ENCODE measurements at regions not wholly inside any gene's neighbourhood (a gene's known extent, or its start where the extent isn't known, plus 50 kb on each side); places are given as distances from the start of the nearest gene placed in this dataset.

GRCh38 chr14:83384253-83384652 is 1850.6 kb upstream of the SEL1L start:
- WGBS, 2 donors, result 71 to 75% methylated on average over 3 of the region's 3 CpGs
- H3K4me3 ChIP-seq, result no peak overlapping the region
- intact Hi-C loops (cut with DNase I), result no loop called here
- H3K9me3 ChIP-seq, result no peaks in the 10 kb centered on the region
- no peak for DNase-seq
- H3K4me1 ChIP-seq, result no peaks in the 10 kb centered on the region
- H3K27ac ChIP-seq, result no peak overlapping the region
- no peak for TF ChIP-seq CTCF (IDR thresholded peaks at IDR 0.05)
- no peak for TF ChIP-seq POLR2AphosphoS5 (IDR thresholded peaks at IDR 0.05)
- TF ChIP-seq POLR2A (IDR thresholded peaks at IDR 0.05), result no peak
- no peak for TF ChIP-seq EP300 (IDR thresholded peaks at IDR 0.05)
- no peaks in the 10 kb centered on the region for H3K36me3 ChIP-seq
- no peaks in the 10 kb centered on the region for H3K27me3 ChIP-seq

- intact Hi-C loops (cut with DNase I), result no loop called here
- Histone ChIP-seq H3K4me1 (no peaks in the 10 kb centered on the region), H3K4me3 (no peak overlapping the region), H3K27me3 (no peaks in the 10 kb centered on the region), H3K27ac (no peak overlapping the region), H3K36me3 (no peaks in the 10 kb centered on the region), H3K9me3 (no peaks in the 10 kb centered on the region)
- TF ChIP-seq POLR2AphosphoS5 (IDR thresholded peaks at IDR 0.05) (no peak), CTCF (IDR thresholded peaks at IDR 0.05) (no peak), EP300 (IDR thresholded peaks at IDR 0.05) (no peak), POLR2A (IDR thresholded peaks at IDR 0.05) (no peak)
- no peak for DNase-seq
- whole genome bisulfite sequencing, 2 donors, result 77 to 78% methylated on average over 2 of the region's 2 CpGs
Observed at GRCh38 chr14:83395321-83395720, 1861.7 kb upstream of the SEL1L start.

- H3K4me1 ChIP-seq, result no peaks in the 10 kb centered on the region
- intact Hi-C loops (cut with DNase I), result no loop called here
- H3K4me3 ChIP-seq, result no peak overlapping the region
- H3K36me3 ChIP-seq, result no peaks in the 10 kb centered on the region
- TF ChIP-seq POLR2A (IDR thresholded peaks at IDR 0.05), result no peak
- TF ChIP-seq EP300 (IDR thresholded peaks at IDR 0.05), result no peak
- TF ChIP-seq POLR2AphosphoS5 (IDR thresholded peaks at IDR 0.05), result no peak
- TF ChIP-seq CTCF (IDR thresholded peaks at IDR 0.05), result no peak
- 76 to 78% methylated on average over 2 of the region's 2 CpGs for WGBS, 2 donors
- no peak overlapping the region for H3K27ac ChIP-seq
- H3K9me3 ChIP-seq, result no peaks in the 10 kb centered on the region
- no peak for DNase-seq
- no peaks in the 10 kb centered on the region for H3K27me3 ChIP-seq
Observed at GRCh38 chr14:83416476-83416875, 1882.8 kb upstream of the SEL1L start.

- TF ChIP-seq POLR2A (IDR thresholded peaks at IDR 0.05) (no peak), EP300 (IDR thresholded peaks at IDR 0.05) (no peak), POLR2AphosphoS5 (IDR thresholded peaks at IDR 0.05) (no peak), CTCF (IDR thresholded peaks at IDR 0.05) (no peak)
- no peak overlapping the region for H3K4me3 ChIP-seq
- H3K36me3 ChIP-seq, result no peaks in the 10 kb centered on the region
- no peaks in the 10 kb centered on the region for H3K9me3 ChIP-seq
- WGBS, 2 donors, result 22 to 58% methylated on average over 4 of the region's 4 CpGs
- intact Hi-C loops (cut with DNase I), result no loop called here
- H3K27ac ChIP-seq, result no peak overlapping the region
- no peaks in the 10 kb centered on the region for H3K4me1 ChIP-seq
- no peak for DNase-seq
- H3K27me3 ChIP-seq, result no peaks in the 10 kb centered on the region
Observed at GRCh38 chr14:83419420-83419819, 1885.8 kb upstream of the SEL1L start.

- Histone ChIP-seq H3K27me3 (no peaks in the 10 kb centered on the region), H3K9me3 (no peaks in the 10 kb centered on the region), H3K4me3 (no peak overlapping the region), H3K36me3 (no peaks in the 10 kb centered on the region), H3K27ac (no peak overlapping the region), H3K4me1 (no peaks in the 10 kb centered on the region)
- WGBS, 2 donors, result 89 to 91% methylated on average over 2 of the region's 2 CpGs
- intact Hi-C loops (cut with DNase I), result no loop called here
- TF ChIP-seq CTCF (IDR thresholded peaks at IDR 0.05), result no peak
- TF ChIP-seq EP300 (IDR thresholded peaks at IDR 0.05), result no peak
- TF ChIP-seq POLR2A (IDR thresholded peaks at IDR 0.05), result no peak
- no peak for TF ChIP-seq POLR2AphosphoS5 (IDR thresholded peaks at IDR 0.05)
- no peak for DNase-seq
Observed at GRCh38 chr14:83421711-83422110, 1888.1 kb upstream of the SEL1L start.

All from sigmoid colon (tissue), 6 donors.